Uterus (tissue), 3 donors: ENCODE measurements at regions not wholly inside any gene's neighbourhood (a gene's known extent, or its start where the extent isn't known, plus 50 kb on each side); places are given as distances from the start of the nearest gene placed in this dataset.

Experiments used
- DNase-seq, 2 donors: peaks; one replicate each; pipeline ENCODE4 v3.0.0-alpha.2; 2019 to 2020
- H3K27ac ChIP-seq, 2 donors: fragments of 200-600 bp; sonication (generic); 1 replicate in 1 of 2; 2 replicates in 1 of 2; pipeline ENCODE4 v1.5.1; 2016 to 2018
- H3K27me3 ChIP-seq, 2 donors: fragments of 200-600 bp; sonication (generic); one replicate each; pipeline ENCODE4 v1.5.1; 2018 to 2019; ENCODE audit warnings: control low read depth in 1 of 2
- H3K36me3 ChIP-seq, 2 donors: fragments of 200-600 bp; sonication (generic); one replicate each; pipeline ENCODE4 v1.5.1; 2019; ENCODE audit warnings: control low read depth in 1 of 2
- H3K4me1 ChIP-seq, 2 donors: fragments of 200-600 bp; sonication (generic); one replicate each; pipeline ENCODE4 v1.5.1; 2018 to 2019; ENCODE audit warnings: control low read depth in 1 of 2
- H3K4me3 ChIP-seq, 2 donors: fragments of 200-600 bp; sonication (generic); 1 replicate in 1 of 2; 2 replicates in 1 of 2; pipeline ENCODE4 v1.5.1; 2018 to 2019; ENCODE audit warnings: mild to moderate bottlenecking in 1 of 2
- H3K9me3 ChIP-seq, 2 donors: fragments of 200-600 bp; sonication (generic); one replicate each; pipeline ENCODE4 v1.5.1; 2019; ENCODE audit warnings: control low read depth in 1 of 2
- POLR2A ChIP-seq, 2 donors: fragments of 450-650 bp; IDR thresholded peaks; one replicate each; pipeline ENCODE4 v1.6.1; 2016; ENCODE audit warnings: antibody characterized with exemption in 2 of 2, mild to moderate bottlenecking in 1 of 2, moderate library complexity in 1 of 2
- intact Hi-C: fragments of 100-400 bp; cut with DNase I; formaldehyde crosslinking; loops from one replicate; pipeline ENCODE4 v1.15.1; 2023; ENCODE audit warnings: low total_unique reads
- TF ChIP-seq, protein P1 (sequence below), 4 experiments: fragments of 200-600 bp in 2 of 4; fragments of 450-650 bp in 2 of 4; sonication (generic) in 2 of 4; IDR thresholded peaks; one replicate each; pipeline ENCODE4 v1.5.1; 2016 to 2019; ENCODE audit warnings: antibody characterized with exemption in 4 of 4, mild to moderate bottlenecking in 2 of 4, moderate library complexity in 1 of 4
- donor health status: DM: yes; HTN: yes; CAD: no.

GRCh38 chr2:5923957-5924945, 232.1 kb downstream of the SOX11 start:
- TF ChIP-seq, protein P1, sequence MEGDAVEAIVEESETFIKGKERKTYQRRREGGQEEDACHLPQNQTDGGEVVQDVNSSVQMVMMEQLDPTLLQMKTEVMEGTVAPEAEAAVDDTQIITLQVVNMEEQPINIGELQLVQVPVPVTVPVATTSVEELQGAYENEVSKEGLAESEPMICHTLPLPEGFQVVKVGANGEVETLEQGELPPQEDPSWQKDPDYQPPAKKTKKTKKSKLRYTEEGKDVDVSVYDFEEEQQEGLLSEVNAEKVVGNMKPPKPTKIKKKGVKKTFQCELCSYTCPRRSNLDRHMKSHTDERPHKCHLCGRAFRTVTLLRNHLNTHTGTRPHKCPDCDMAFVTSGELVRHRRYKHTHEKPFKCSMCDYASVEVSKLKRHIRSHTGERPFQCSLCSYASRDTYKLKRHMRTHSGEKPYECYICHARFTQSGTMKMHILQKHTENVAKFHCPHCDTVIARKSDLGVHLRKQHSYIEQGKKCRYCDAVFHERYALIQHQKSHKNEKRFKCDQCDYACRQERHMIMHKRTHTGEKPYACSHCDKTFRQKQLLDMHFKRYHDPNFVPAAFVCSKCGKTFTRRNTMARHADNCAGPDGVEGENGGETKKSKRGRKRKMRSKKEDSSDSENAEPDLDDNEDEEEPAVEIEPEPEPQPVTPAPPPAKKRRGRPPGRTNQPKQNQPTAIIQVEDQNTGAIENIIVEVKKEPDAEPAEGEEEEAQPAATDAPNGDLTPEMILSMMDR (IDR thresholded peaks at IDR 0.05) = no peak
- no peak for TF ChIP-seq POLR2A (IDR thresholded peaks at IDR 0.05)
- H3K4me3 ChIP-seq = no peak overlapping the region
- no peaks in the 10 kb centered on the region for H3K36me3 ChIP-seq
- H3K4me1 ChIP-seq = no peaks in the 10 kb centered on the region
- no peak for DNase-seq
- H3K27ac ChIP-seq = no peak overlapping the region
- no peaks in the 10 kb centered on the region for H3K9me3 ChIP-seq
- intact Hi-C loops = no loop called here
- no peaks in the 10 kb centered on the region for H3K27me3 ChIP-seq

DNA sequence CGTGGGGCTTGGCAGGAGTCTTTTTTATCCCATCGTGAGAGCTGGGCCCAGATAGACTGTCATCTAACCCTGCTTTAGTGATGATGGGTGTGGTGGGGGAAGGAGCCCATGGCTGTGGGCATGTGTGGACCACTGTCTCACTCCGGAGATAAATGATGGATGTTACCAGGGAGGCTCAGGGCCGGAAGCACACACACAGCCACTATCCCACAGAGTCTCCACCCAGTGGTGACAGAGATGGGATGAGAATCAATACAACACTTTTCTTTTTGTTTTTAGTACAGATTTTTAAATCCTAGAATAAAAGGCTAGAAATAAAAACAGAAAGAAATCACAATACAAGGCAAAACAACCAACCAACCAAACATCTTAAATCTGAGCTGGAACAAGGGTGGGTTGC, 233.4 kb downstream of the SOX11 start:
- intact Hi-C loops = no loop called here
- Histone ChIP-seq H3K36me3 (no peaks in the 10 kb centered on the region), H3K9me3 (no peaks in the 10 kb centered on the region), H3K27ac (no peak overlapping the region), H3K4me3 (no peak overlapping the region), H3K27me3 (no peaks in the 10 kb centered on the region), H3K4me1 (no peaks in the 10 kb centered on the region)
- TF ChIP-seq, protein P1 (IDR thresholded peaks at IDR 0.05) = no peak
- no peak for TF ChIP-seq POLR2A (IDR thresholded peaks at IDR 0.05)
- no peak for DNase-seq

GRCh38 chr2:5926871-5927512, 234.8 kb downstream of the SOX11 start:
- no peaks in the 10 kb centered on the region for H3K36me3 ChIP-seq
- no peak for DNase-seq
- H3K27ac ChIP-seq = no peak overlapping the region
- no peak for TF ChIP-seq POLR2A (IDR thresholded peaks at IDR 0.05)
- TF ChIP-seq, protein P1 (IDR thresholded peaks at IDR 0.05) = no peak
- H3K4me1 ChIP-seq = no peaks in the 10 kb centered on the region
- intact Hi-C loops = no loop called here
- no peak overlapping the region for H3K4me3 ChIP-seq
- H3K27me3 ChIP-seq = no peaks in the 10 kb centered on the region
- H3K9me3 ChIP-seq = no peaks in the 10 kb centered on the region

DNA sequence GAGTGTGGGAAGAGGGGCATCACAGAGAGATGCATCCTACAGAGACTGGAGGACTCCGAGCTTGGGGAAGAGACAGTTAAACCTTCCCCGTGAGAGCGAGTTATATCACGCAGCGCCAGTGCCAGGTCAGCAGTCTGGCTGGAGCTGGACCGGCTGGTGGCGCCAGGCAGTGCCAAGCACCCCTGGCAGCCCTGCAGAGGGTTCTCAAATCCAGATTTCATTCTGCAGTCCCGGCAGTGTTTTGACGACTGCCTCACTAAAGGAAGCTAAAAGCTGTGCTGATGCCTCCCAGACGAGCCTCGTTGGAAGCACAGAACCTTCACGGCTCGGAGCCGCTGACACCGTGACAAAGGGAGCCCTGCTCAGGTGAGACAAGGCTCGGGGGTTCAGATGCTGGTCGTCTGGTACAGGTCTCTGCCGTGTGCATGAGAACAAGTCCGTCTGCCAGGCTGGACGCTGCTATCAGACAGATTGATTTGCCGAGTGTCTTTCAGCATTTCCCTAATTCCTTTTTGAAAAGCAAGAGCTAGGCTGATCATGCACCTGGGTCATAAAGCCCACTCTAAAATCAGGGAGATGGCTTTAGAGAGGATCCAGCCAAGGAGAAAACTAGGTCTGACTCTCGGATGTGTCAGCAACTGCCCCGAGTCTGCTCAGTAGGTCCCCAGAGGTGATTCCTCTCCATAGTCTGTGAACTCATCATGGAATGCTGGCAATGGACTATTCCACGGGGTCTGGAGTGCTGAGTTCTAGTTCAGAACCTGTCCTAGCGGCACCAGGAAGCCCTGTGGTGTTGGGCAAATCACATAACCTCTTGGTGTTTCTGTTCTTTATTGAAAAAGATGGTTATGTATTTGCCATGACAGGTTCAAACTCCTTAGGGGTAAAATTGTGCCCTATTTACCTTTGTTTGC, 240.6 kb downstream of the SOX11 start:
- intact Hi-C loops = no loop called here
- Histone ChIP-seq H3K4me1 (no peaks in the 10 kb centered on the region), H3K9me3 (no peaks in the 10 kb centered on the region), H3K27ac (no peak overlapping the region), H3K27me3 (no peaks in the 10 kb centered on the region), H3K36me3 (no peaks in the 10 kb centered on the region), H3K4me3 (no peak overlapping the region)
- no peak for TF ChIP-seq POLR2A (IDR thresholded peaks at IDR 0.05)
- TF ChIP-seq, protein P1 (IDR thresholded peaks at IDR 0.05) = no peak
- no peak for DNase-seq
